ENCODE measurements at regions not wholly inside any gene's neighbourhood (a gene's known extent, or its start where the extent isn't known, plus 50 kb on each side); places are given as distances from the start of the nearest gene placed in this dataset.

DNA sequence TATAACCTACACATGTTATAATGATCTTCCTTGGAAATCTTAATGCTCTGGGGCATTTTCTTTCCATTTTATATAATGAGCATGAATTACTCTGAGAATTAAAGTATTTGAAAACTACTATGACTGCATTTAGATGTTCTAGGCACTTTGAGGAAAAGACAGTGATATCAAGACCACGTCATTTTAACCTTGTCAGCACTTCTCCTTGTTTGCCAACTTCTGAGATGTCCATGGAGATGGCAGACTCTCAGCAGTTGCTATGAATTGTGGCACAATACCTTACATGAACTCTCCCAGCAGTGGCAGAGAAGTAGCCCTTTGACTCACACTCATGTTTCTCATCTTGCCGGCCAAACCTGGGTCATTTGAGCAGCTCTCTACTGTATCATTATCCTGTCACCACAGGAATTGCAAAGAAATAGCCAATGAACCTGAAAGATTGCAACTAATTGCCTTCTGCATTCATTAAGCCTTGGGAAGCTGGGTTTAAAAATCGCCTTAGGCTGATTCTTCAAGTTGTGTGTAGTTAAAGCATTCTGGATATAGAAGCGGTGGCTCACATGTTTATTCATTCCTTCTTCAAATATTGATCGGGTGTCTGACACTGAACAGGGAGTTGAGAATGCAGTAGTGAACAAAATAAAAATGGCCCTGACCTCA lies 272.2 kb upstream of the CFAP20DC start:
- ChIA-PET CTCF (interaction anchor here (1.4 kb wide), 1 partner anchor 9 kb away, joined by 6 read pairs; no protein-coding TSS in a partner anchor), POLR2A (no interaction called here)
- no peak for FAIRE-seq

More for the DNA sequence above, 272.2 kb upstream of the CFAP20DC start:
- in situ Hi-C loops (cut with MboI): no loop called here
- BruUV-seq (replicated peaks): no TSS peak
- H3K4me2 ChIP-seq (ENCODE audit: control insufficient read depth, insufficient read depth): no peak overlapping the region
- H3K4me3 ChIP-seq: no peak overlapping the region
- H3K9ac ChIP-seq (ENCODE audit: control insufficient read depth, insufficient read depth, low read length): no peak overlapping the region
- SMC1A ChIA-PET (ENCODE audit: uncharacterized antibody, unreplicated experiment): interaction anchor here (1.2 to 1.4 kb wide), 3 partner anchors 9 to 64 kb away, joined by 3 to 4 read pairs (median 4); no protein-coding TSS in a partner anchor
- no peaks in the 10 kb centered on the region for H3K79me2 ChIP-seq (ENCODE audit: control insufficient read depth, insufficient read depth, low read length)
- H3K36me3 ChIP-seq (ENCODE audit: control insufficient read depth in 2 of 2, insufficient read depth in 2 of 2, low read length in 1 of 2): no peaks in the 10 kb centered on the region
- no peak overlapping the region for H2AFZ ChIP-seq (ENCODE audit: control insufficient read depth, low read depth, low read length)
- no peaks in the 10 kb centered on the region for H3K4me1 ChIP-seq (ENCODE audit: control insufficient read depth, insufficient read depth, low read length)
- no peak for TF ChIP-seq POLR2AphosphoS2 (IDR thresholded peaks at IDR 0.05; ENCODE audit: low read depth, low read length)
- no peak for TF ChIP-seq BCL3 (IDR thresholded peaks at IDR 0.05; ENCODE audit: borderline replicate concordance, insufficient read depth, low read depth, low read length, poor library complexity, severe bottlenecking)
- no peak for TF ChIP-seq GATAD2B (conservative IDR thresholded peaks at IDR 0.05; ENCODE audit: low read depth)
- no peak for TF ChIP-seq POLR2A (IDR thresholded peaks at IDR 0.05; ENCODE audit: low read depth, low read length)
- TF ChIP-seq, protein P1, sequence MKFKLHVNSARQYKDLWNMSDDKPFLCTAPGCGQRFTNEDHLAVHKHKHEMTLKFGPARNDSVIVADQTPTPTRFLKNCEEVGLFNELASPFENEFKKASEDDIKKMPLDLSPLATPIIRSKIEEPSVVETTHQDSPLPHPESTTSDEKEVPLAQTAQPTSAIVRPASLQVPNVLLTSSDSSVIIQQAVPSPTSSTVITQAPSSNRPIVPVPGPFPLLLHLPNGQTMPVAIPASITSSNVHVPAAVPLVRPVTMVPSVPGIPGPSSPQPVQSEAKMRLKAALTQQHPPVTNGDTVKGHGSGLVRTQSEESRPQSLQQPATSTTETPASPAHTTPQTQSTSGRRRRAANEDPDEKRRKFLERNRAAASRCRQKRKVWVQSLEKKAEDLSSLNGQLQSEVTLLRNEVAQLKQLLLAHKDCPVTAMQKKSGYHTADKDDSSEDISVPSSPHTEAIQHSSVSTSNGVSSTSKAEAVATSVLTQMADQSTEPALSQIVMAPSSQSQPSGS (IDR thresholded peaks at IDR 0.05; ENCODE audit: low read length): no peak
- no peak for TF ChIP-seq EZH2 (IDR thresholded peaks at IDR 0.05; ENCODE audit: borderline replicate concordance, control insufficient read depth, low read depth, low read length)
- no peak for TF ChIP-seq FOS (IDR thresholded peaks at IDR 0.05; ENCODE audit: borderline replicate concordance, extremely low read depth, insufficient read length)
- TF ChIP-seq BHLHE40 (IDR thresholded peaks at IDR 0.05; ENCODE audit: borderline replicate concordance in 1 of 2, low read depth in 2 of 2, low read length in 1 of 2): no peak
- TF ChIP-seq, protein P2, sequence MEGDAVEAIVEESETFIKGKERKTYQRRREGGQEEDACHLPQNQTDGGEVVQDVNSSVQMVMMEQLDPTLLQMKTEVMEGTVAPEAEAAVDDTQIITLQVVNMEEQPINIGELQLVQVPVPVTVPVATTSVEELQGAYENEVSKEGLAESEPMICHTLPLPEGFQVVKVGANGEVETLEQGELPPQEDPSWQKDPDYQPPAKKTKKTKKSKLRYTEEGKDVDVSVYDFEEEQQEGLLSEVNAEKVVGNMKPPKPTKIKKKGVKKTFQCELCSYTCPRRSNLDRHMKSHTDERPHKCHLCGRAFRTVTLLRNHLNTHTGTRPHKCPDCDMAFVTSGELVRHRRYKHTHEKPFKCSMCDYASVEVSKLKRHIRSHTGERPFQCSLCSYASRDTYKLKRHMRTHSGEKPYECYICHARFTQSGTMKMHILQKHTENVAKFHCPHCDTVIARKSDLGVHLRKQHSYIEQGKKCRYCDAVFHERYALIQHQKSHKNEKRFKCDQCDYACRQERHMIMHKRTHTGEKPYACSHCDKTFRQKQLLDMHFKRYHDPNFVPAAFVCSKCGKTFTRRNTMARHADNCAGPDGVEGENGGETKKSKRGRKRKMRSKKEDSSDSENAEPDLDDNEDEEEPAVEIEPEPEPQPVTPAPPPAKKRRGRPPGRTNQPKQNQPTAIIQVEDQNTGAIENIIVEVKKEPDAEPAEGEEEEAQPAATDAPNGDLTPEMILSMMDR (IDR thresholded peaks at IDR 0.05 in 2 of 3, conservative IDR thresholded peaks at IDR 0.05 in 1 of 3; ENCODE audit: control insufficient read depth in 2 of 3, extremely low read depth in 1 of 3, insufficient read depth in 1 of 3, low read depth in 3 of 3, low read length in 3 of 3): no peak
- TF ChIP-seq SMARCA5 (IDR thresholded peaks at IDR 0.05): no peak
- no peak for TF ChIP-seq ATF3 (IDR thresholded peaks at IDR 0.05; ENCODE audit: borderline replicate concordance, extremely low read depth, low read depth, low read length)
- TF ChIP-seq USF1 (IDR thresholded peaks at IDR 0.05; ENCODE audit: borderline replicate concordance, extremely low read length, insufficient read depth, low read depth, low read length): no peak
- WGBS (ENCODE audit: insufficient coverage, insufficient replicate concordance, low lambda C conversion rate, missing lambda C conversion rate): 46% methylated on average over 5 of the region's 5 CpGs
- no peak for DNase-seq (ENCODE audit: low read depth, low spot score)
- RAD21 ChIA-PET (ENCODE audit: unreplicated experiment): no interaction called here
- no peak for ATAC-seq
- intact Hi-C loops (cut with micrococcal nuclease; ENCODE audit: unreplicated experiment): no loop called here
- no peaks in the 10 kb centered on the region for H4K20me1 ChIP-seq (ENCODE audit: control insufficient read depth, insufficient read depth)
- H3K27ac ChIP-seq (ENCODE audit: control insufficient read depth, insufficient read depth): no peak overlapping the region
- H3K9me3 ChIP-seq (replicated peaks; ENCODE audit: control insufficient read depth, insufficient read depth, low read length): no peaks in the 10 kb centered on the region
- no peaks in the 10 kb centered on the region for H3K27me3 ChIP-seq (replicated peaks in 1 of 2; ENCODE audit: control insufficient read depth in 2 of 2, insufficient read depth in 2 of 2, low read length in 1 of 2)
